IPS DF 6.9 (cell line): ENCODE measurements at regions not wholly inside any gene's neighbourhood (a gene's known extent, or its start where the extent isn't known, plus 50 kb on each side); places are given as distances from the start of the nearest gene placed in this dataset.

Source experiments
- DNase-seq: peaks from one replicate; pipeline ENCODE4 v3.0.0-alpha.2; 2013; ENCODE audit warnings: low read depth, low spot score
- H3K27ac ChIP-seq: one replicate; pipeline ENCODE4 v1.5.1; 2013; ENCODE audit warnings: low read length, control low read depth
- H3K27me3 ChIP-seq: 2 replicates; pipeline ENCODE4 v1.6.1; 2013; ENCODE audit warnings: mild to moderate bottlenecking, low read length; ENCODE audit not compliant: control insufficient read depth, insufficient read depth
- H3K36me3 ChIP-seq: 2 replicates; pipeline ENCODE4 v1.6.1; 2013; ENCODE audit warnings: low read length; ENCODE audit not compliant: control insufficient read depth, insufficient read depth
- H3K4me1 ChIP-seq: 2 replicates; pipeline ENCODE4 v1.6.1; 2013; ENCODE audit warnings: low read length; ENCODE audit not compliant: control insufficient read depth, insufficient read depth
- H3K4me3 ChIP-seq: 2 replicates; pipeline ENCODE4 v1.5.1; 2013; ENCODE audit warnings: mild to moderate bottlenecking, low read length
- H3K9me3 ChIP-seq: 2 replicates; pipeline ENCODE4 v1.6.1; 2013; ENCODE audit warnings: low read length, inconsistent platforms; ENCODE audit not compliant: control insufficient read depth, insufficient read depth
- WGBS: extraction: QIAGEN DNeasy Blood & Tissue Kit; methylation state at CpG from one replicate; pipeline ENCODE4 v1.1.7; 2013; ENCODE audit warnings: mixed read lengths, missing lambda C conversion rate; ENCODE audit not compliant: insufficient read length, insufficient coverage; 5-methylcytosine and 5-hydroxymethylcytosine counted together

GRCh38 chr3:27900316-27900715 lies 178.2 kb upstream of the EOMES start:
- Histone ChIP-seq H3K4me1 (no peaks in the 10 kb centered on the region; the same call in 1 of the 2 replicates), H3K9me3 (no peaks in the 10 kb centered on the region), H3K4me3 (no peak overlapping the region), H3K27me3 (no peaks in the 10 kb centered on the region), H3K27ac (no peak overlapping the region), H3K36me3 (no peaks in the 10 kb centered on the region)
- DNase-seq = no peak
- no CpG with 5 or more reads among the region's 2 CpGs for WGBS

- no CpG with 5 or more reads among the region's 3 CpGs for WGBS
- no peaks in the 10 kb centered on the region for H3K9me3 ChIP-seq
These were observed 181.3 kb upstream of the EOMES start for GRCh38 chr3:27903446-27903845.

GRCh38 chr3:27905625-27906024 lies 183.5 kb upstream of the EOMES start:
- H3K36me3 ChIP-seq = no peaks in the 10 kb centered on the region
- no peak for DNase-seq
- no peaks in the 10 kb centered on the region for H3K9me3 ChIP-seq
- no CpG with 5 or more reads among the region's 2 CpGs for WGBS
- H3K4me3 ChIP-seq = no peak overlapping the region
- H3K4me1 ChIP-seq = no peaks in the 10 kb centered on the region; the same call in 1 of the 2 replicates
- H3K27ac ChIP-seq = no peak overlapping the region
- no peaks in the 10 kb centered on the region for H3K27me3 ChIP-seq

More at GRCh38 chr3:27903446-27903845, 181.3 kb upstream of the EOMES start:
- Histone ChIP-seq H3K4me1 (no peaks in the 10 kb centered on the region; the same call in 1 of the 2 replicates), H3K36me3 (no peaks in the 10 kb centered on the region), H3K27ac (no peak overlapping the region), H3K4me3 (no peak overlapping the region), H3K27me3 (no peaks in the 10 kb centered on the region)
- DNase-seq = no peak

GRCh38 chr3:27907148-27907547 lies 185.0 kb upstream of the EOMES start:
- no peak overlapping the region for H3K4me3 ChIP-seq
- DNase-seq = no peak
- H3K9me3 ChIP-seq = no peaks in the 10 kb centered on the region
- no peaks in the 10 kb centered on the region for H3K36me3 ChIP-seq
- no peaks in the 10 kb centered on the region; the same call in 1 of the 2 replicates for H3K4me1 ChIP-seq
- no peaks in the 10 kb centered on the region for H3K27me3 ChIP-seq
- no peak overlapping the region for H3K27ac ChIP-seq

GRCh38 chr3:27907929-27908328 lies 185.8 kb upstream of the EOMES start:
- H3K4me3 ChIP-seq = no peak overlapping the region
- DNase-seq = no peak
- no peaks in the 10 kb centered on the region; the same call in 1 of the 2 replicates for H3K4me1 ChIP-seq
- no peaks in the 10 kb centered on the region for H3K9me3 ChIP-seq
- no peak overlapping the region for H3K27ac ChIP-seq
- no peaks in the 10 kb centered on the region for H3K27me3 ChIP-seq
- WGBS = no CpG with 5 or more reads among the region's 4 CpGs
- no peaks in the 10 kb centered on the region for H3K36me3 ChIP-seq

- no CpG with 5 or more reads among the region's 4 CpGs for WGBS
- H3K4me3 ChIP-seq = no peak overlapping the region
- H3K4me1 ChIP-seq = no peaks in the 10 kb centered on the region
These were observed 188.3 kb upstream of the EOMES start for GRCh38 chr3:27910456-27910855.

GRCh38 chr3:27914199-27914598 lies 192.1 kb upstream of the EOMES start:
- no peaks in the 10 kb centered on the region for H3K9me3 ChIP-seq
- H3K4me1 ChIP-seq = no peaks in the 10 kb centered on the region
- H3K4me3 ChIP-seq = no peak overlapping the region
- no peaks in the 10 kb centered on the region for H3K27me3 ChIP-seq
- H3K27ac ChIP-seq = no peak overlapping the region
- H3K36me3 ChIP-seq = no peaks in the 10 kb centered on the region
- DNase-seq = peak; percentile 22
- no CpG with 5 or more reads among the region's 6 CpGs for WGBS

More at GRCh38 chr3:27910456-27910855, 188.3 kb upstream of the EOMES start:
- no peaks in the 10 kb centered on the region for H3K27me3 ChIP-seq
- H3K36me3 ChIP-seq = no peaks in the 10 kb centered on the region
- no peak for DNase-seq
- H3K27ac ChIP-seq = no peak overlapping the region
- H3K9me3 ChIP-seq = no peaks in the 10 kb centered on the region

GRCh38 chr3:27923349-27924068 lies 201.4 kb upstream of the EOMES start:
- no CpG with 5 or more reads among the region's 2 CpGs for WGBS
- no peaks in the 10 kb centered on the region for H3K4me1 ChIP-seq

GRCh38 chr3:27927882-27928281 lies 205.8 kb upstream of the EOMES start:
- Histone ChIP-seq H3K4me3 (no peak overlapping the region), H3K27ac (no peak overlapping the region), H3K9me3 (no peaks in the 10 kb centered on the region), H3K4me1 (no peaks in the 10 kb centered on the region), H3K36me3 (no peaks in the 10 kb centered on the region), H3K27me3 (no peaks in the 10 kb centered on the region)
- no CpG with 5 or more reads among the region's 1 CpG for WGBS
- DNase-seq = no peak

More at GRCh38 chr3:27923349-27924068, 201.4 kb upstream of the EOMES start:
- Histone ChIP-seq H3K9me3 (no peaks in the 10 kb centered on the region), H3K36me3 (no peaks in the 10 kb centered on the region), H3K27me3 (no peaks in the 10 kb centered on the region), H3K4me3 (no peak overlapping the region), H3K27ac (no peak overlapping the region)
- DNase-seq = no peak

- no peak for DNase-seq
- Histone ChIP-seq H3K4me1 (no peaks in the 10 kb centered on the region), H3K27me3 (no peaks in the 10 kb centered on the region), H3K36me3 (no peaks in the 10 kb centered on the region), H3K27ac (no peak overlapping the region), H3K4me3 (no peak overlapping the region), H3K9me3 (no peaks in the 10 kb centered on the region)
- no CpG with 5 or more reads among the region's 1 CpG for WGBS
These were observed 208.0 kb upstream of the EOMES start for GRCh38 chr3:27930052-27930602.

- no peaks in the 10 kb centered on the region for H3K4me1 ChIP-seq
- no peaks in the 10 kb centered on the region for H3K36me3 ChIP-seq
- H3K27me3 ChIP-seq = no peaks in the 10 kb centered on the region
- WGBS = no CpG with 5 or more reads among the region's 2 CpGs
- no peak for DNase-seq
- no peak overlapping the region for H3K4me3 ChIP-seq
- no peak overlapping the region for H3K27ac ChIP-seq
- H3K9me3 ChIP-seq = no peaks in the 10 kb centered on the region
These were observed 213.4 kb upstream of the EOMES start for GRCh38 chr3:27935492-27935891.
